Hematopoietic multipotent progenitor cell treated with erythropoietin and hydrocortisone succinate and interleukin-3 and kit ligand, for 6 days (in vitro differentiated cells): ENCODE measurements at regions not wholly inside any gene's neighbourhood (a gene's known extent, or its start where the extent isn't known, plus 50 kb on each side); places are given as distances from the start of the nearest gene placed in this dataset.
A peak's percentile ranks its signal among the peaks of the same experiment; 100 is the strongest.

Experiments used
- DNase-seq: peaks from one replicate; pipeline ENCODE4 v3.0.0-alpha.2; 2015

DNA sequence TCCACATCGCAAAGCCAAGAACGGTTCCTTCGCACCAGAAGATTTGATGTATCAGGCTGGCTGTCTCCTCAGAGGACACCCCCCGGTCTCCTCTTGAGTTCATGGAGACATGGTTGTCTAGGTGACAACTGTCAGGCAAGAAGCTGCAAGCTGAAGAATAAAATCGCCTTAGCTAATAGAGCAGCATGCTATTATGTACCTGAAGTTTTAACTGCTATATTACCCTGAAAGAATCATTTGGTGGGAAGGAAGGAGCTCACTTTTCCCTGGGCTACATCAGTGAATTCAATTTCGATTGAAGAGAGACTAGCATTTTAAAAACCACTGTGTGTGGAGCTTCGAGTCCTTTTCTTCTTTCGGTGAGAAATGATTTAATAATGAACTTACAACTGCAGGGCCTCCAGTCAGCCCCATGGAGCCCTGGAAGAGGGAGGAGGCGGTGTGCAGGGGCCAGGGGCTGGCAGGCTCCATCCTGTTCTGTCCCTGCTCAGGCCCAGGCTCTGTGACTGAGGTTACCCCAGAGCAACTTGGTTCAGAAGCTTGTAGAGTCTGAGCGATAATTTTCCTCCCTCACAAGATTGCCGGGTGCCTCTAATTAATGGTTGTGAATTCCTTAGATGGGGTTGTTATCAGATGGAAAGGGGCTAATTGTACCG, 191.3 kb downstream of the MID1IP1 start:
- no peak for DNase-seq

DNA sequence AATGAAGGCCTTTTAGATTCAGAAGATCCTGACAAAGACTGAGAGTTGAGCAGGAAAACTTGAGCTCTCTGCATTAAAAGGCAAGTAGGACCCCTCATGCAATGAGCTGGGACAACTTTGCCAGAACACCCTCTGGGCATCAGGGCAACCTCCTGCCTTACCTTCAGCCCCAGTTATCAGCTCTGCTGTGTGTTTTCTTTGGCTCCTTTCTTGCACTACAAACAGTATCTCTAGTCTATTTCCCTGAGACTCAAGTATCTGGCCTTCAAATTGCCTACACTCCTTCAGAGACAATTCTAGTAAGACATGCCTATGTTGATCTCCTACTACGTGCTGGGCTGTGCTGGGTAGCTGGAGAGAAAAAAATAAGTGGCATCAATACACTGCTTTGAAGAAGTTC, 192.2 kb downstream of the MID1IP1 start:
- no peak for DNase-seq

DNA sequence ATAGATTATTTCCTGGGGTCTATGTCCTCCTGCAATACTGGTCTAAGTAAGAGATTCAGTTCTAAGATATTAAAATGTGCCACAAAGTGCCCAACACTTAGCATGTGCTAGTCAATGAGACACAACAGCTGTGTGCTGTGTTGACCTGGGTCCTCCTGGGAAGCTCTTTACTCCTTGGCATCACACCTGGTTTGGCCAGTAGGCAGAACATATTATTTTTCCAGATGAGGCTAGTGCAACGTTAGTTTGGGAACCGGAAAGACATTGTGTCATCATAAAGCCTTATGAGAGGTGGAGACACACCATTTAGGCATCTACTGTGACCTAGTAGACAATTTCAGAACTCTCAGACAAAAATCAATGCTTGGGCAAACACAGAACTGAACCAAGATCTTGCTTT, 197.8 kb downstream of the MID1IP1 start:
- DNase-seq: no peak

DNA sequence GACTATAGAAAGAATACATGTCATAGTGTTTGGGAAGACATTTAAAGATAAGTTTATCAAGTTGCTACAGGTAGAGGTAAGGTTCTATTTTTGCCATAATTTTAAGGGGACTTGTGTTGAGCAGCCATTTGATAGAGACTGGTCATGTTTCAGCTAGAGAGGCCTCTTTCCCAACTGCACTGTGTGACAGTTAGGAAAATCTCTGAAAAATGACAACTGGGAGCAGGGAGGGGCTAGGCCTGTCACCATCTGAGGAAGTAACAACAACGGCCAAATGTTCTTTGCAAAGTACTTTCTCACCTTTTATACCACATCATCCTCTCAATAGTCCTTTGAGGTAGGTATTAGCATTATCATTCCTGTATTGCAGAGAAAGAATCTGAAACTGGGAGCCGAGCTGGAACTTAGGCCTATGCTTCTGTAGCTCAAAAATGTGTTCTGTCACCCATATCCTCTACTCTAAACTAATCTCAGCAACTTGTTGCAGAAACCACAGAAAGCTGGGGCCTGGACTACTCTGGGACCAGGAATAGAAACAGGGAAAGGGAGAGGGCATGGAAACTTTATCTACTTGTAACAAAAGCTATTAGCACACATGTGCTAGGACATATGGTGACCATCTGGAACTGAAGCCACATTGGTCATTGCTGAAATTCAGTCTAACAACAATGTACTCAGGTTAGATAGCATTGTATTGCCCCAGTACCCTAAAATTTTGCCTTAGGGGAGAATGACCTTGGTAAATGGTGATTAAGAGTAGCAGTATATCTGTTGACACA, 198.9 kb downstream of the MID1IP1 start:
- DNase-seq: no peak

DNA sequence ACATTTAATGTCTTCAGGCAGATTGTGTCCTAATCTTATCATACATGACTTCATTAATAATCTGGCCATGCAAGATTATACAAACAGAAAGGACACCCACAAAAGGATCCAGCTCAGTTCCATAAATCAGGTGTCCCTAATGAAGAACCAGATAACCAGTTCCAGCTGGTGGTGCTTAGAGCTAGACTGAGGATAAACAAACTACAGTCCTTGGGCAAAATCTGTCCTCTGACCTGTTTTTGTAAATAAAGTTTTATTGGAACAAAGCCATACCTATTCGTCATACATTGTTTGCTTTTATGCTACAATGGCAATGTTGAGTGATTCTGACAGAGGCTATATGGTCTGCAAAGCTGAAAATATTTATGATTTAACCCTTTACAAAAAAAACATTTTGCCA, 199.5 kb downstream of the MID1IP1 start:
- no peak for DNase-seq

DNA sequence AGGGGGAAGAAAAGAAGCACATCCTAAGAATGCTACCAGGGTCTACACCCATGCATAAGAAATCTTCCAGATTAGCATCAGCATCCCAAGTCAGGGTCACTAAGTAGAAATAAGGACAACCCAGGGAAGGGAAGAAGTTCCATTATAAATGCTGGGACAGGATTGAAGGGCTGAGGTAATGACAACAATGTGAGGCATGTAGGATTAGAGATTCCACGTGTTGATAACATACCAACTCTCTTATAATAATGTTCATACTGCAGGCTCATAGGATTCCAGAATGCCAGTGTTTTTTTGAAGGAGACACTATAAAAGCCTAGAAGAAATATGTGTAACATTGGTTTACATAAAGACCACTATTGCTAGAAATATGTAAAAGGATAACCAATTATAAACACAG, 201.2 kb downstream of the MID1IP1 start:
- no peak for DNase-seq

DNA sequence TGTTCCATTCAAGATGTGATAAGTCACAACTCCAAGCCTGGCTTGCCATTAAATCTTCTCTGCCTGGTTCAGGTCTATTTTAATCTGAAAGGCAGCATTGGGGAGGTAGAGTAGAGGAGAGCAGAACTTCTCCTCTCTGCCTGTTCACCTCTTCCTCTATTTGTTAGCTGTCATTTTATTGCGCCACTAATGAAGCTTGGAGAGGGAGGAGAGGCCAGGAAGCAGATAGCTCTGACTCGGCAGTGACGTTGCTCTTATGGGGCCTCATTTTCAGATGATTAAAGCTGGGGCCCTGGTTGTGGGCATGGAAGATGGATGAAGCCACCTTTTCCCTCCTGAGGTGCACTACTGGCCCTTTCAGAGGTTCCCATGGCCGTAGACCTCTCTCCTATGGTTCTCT, 207.3 kb downstream of the MID1IP1 start:
- peak; percentile 37 for DNase-seq

DNA sequence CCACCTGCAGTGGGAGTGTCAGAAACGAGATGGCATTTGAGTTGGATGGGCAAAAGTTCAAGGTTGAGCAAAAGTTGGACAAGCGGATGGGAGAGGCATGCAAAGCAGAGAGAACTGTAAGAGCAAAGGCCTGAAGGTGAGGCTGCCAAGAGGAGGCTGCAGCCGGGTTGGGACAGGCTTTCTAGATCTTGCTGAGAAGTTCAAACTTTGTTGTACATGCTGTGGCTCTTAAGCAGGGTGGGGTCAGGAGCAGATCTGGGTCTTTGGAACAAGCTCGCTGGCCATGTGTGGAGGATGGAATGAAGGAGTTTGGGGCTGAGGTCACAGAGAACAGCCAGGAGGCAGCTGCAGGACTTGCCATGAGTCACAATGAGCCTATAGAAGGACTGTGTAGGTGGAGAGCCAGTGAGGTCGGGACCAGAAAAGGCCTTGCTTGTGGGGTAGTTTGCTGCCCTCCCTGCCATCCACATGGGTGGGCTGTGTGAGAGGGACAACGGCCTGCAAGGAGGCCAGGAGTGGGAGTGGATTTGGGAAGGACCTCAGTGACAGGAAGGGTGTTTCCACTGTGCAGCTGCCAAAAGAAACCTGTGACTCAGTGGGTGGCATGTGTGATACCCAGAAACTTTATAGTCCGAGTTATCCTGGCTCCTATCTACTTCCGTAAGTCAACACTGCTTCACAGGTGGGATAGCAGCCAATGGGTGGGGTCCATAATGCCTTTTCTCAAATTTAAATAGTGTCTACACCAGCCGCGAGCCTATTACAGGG, 210.4 kb downstream of the MID1IP1 start:
- no peak for DNase-seq

DNA sequence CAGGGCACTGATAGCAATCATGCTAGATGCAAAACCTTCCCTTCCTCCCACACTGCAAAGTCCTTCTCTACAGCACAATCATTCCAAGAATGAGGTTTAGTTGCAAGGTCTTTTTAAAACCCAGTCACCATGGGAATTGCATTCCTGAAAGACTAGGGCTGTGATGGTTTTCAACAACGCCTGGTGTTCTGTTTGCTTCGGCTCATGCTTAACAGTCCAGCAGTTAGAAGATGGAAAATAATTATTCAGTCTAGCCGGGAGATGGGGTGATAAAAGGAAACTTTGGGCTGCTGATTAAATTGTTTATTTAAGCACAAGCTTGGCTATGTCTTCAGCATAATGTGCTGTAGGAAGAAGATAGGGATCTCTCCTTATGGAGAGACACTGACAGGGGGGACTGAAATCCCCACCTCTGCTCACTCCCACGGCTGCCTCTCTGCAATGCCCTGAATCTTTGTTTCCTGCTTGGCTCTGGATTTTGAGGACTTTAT, 211.4 kb downstream of the MID1IP1 start:
- DNase-seq: no peak

DNA sequence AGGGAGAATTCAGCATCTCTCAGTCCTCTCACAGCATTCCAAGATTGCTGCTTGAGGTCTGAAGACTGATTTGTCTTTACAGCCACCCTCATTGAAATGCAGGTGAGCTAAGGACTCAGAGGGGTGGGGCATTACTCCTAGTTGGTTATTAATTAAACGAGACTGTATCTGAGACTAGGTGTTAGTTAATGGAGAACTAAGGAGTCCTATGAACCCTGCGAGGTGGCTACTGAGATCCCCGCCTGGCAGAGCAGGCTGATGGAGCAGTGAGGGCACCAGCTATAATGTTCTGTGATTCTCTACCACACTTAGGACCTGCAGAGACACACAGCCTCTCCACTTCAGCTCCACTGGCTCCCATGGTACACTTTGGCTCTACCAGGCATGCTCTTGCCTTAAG, 215.3 kb downstream of the MID1IP1 start:
- no peak for DNase-seq

DNA sequence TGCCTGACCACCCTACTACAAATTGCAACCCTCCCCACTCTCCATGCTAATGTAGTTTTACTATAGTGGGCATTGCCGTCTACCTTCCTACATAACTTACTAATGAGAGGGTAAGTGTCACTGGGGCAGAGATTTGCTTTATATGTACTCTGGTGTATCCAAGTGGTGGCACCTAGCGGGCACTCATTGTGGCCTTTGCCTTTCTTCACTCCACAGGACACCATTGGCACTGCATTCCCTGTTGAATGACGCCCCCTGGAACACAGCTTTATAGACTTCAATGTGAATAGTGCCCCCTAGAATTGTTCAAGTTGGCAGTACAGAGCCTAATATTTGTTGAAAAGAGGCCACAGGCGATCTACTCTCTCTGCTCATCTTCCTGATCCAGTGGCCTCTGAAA, 215.8 kb downstream of the MID1IP1 start:
- DNase-seq: no peak

DNA sequence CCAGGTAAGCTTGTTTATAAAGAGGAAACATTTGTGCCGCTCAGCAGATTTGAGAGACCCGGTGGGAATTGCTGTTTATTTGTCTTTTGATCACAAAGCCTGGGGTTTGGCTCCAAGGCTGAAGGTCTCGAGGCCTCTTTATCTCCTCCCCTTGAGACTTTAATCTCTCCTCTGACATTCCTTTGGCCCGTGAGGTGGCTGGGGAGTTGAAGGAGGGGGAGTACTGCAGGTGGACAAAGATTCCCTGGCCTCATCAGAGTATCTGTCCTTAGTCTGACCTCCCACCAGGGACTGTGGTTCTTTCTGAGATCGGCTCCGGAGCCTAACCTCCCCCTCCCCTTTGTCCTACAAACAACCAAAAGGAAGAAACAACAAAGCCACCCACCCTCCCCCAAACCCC, 216.5 kb downstream of the MID1IP1 start:
- no peak for DNase-seq

DNA sequence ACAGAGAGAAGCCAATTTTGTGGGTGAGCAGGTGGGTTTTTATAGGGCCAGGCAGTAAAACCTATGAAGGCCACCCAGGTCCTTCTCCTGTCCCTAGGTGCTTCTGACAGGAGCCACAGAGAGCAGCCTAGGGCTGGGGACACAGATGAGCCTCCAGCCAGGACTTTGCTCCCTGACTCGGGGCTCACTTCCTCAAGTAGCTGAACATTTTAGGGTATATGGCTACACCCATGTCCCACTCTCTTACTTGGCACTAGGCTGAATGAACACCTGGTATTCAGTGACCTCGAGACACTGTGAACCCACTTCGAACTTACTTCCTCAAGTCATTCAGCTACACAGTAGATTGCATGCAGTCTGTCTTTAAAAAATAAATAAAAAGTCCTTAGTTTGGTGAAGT, 217.3 kb downstream of the MID1IP1 start:
- no peak for DNase-seq

DNA sequence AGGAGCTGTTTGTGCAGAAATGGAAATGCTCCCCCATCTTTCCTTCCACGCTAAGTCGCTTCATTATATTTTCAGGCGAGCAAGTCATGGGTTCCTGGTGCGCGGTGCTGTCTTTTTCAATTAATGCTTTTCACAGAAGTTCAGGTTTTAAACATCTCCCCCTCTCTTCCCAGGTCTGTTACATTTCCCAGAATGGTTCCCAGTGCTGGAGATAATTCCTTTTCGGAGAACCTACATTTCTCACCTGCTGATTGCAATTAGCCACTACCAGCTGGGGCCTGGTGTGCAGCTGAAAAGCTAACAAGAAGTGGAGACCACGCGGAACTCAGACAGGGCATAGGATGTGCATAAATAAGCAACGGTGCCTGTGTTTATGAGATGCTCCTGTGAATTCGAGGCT, 217.8 kb downstream of the MID1IP1 start:
- DNase-seq: no peak

DNA sequence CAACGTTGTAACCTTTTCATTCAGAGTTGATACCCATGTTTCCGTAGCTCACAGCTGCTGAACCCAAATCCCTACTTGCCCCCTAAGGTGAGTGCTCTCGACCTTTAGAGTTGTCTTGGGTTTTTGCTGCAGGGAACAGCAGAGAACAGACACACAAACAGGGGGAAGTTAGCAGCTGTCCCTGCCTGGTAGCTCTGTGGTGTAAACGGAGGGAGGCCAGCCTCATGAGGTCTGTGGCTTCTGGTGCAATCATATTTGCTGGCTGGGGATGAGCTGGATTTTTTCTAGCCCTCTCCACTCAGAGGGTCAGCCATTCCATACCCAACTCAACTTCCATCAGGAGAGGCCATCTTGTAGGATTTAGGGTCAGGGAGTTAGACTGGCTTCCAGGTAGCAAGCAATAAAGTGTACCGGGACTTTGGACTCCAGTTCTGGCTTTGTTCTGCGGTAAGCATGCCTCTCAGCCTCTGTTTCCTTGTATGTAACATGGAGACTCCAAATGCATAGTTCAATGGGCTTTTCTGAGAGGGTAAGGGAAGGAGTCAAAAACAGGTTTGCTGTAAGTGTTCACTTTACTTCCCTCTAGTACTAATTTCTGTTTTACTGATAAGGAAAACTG, 218.9 kb downstream of the MID1IP1 start:
- peak; percentile 6 for DNase-seq

DNA sequence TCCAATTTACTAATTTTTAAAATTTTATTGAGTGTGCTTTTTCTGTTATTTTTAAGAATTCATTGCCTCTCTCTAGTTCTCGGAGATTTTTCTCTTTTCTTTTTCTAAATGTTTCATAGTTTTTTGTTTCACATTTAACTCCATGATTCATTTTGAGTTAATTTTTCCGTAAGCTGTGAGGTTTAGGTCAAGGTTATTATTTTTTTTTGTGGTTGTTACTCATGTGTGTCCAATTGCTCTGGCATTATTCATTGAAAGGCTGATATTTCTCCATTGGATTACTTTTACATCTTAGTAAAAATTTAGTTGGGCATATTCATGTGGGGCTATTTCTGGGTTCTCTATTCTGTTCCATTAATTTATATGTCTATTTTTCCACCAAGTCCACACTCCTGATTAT, 220.8 kb downstream of the MID1IP1 start:
- no peak for DNase-seq

DNA sequence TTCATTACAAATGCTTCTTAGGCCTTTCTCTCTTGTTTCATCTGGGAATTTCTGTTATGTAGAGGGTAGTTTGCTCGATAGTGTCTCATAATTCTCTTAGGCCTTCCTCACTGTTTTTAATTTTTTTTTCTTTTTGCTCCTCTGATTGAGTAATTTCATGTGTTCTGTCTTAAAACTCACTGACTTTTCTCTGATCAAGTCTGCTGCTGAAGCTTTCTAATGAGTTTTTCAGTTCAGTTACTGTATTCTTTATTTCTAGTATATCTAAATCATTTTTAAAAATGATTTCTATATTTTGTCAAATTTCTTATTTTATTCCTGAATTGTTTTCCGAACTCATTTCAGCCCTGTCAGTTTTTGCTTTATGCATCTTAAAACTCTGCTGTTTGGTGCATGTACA, 228.0 kb downstream of the MID1IP1 start:
- DNase-seq: no peak

DNA sequence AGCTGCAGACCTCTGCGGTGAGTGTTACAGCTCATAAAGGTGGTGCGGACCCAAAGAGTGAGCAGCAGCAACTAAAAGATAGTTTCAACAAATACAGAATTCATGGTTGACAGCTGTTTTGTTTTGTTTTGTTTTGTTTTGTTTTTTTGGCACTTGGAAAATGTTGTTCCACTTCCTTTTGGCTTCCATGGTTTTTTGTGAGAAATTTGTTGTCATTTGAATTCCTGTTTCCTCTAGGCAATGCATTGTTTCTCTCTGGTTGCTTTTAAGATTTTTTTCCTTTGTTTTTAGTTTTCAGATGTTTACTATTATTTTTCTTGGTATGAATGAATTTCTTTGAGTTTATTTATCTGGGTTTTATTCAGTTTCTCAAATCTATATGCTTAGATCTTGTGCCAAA, 229.4 kb downstream of the MID1IP1 start:
- DNase-seq: no peak

DNA sequence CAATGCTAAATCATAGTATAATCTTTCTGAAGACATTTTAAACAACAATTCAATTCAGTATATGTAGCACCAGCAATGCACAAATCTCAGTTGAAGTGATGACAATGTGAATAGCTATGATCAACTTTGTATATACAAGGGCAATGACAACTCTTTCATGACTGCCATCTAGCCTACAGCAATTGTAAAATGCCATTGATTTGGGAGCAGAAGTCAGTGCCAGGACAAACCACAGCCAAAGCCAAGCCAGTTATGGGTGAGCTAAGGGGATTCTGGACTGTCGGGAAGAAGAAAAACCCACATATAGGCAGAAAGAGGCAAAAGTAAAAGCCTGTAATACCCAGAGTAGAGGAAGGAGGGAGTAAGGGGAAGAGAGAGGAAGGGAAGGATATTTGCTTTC, 238.6 kb downstream of the MID1IP1 start:
- DNase-seq: no peak

DNA sequence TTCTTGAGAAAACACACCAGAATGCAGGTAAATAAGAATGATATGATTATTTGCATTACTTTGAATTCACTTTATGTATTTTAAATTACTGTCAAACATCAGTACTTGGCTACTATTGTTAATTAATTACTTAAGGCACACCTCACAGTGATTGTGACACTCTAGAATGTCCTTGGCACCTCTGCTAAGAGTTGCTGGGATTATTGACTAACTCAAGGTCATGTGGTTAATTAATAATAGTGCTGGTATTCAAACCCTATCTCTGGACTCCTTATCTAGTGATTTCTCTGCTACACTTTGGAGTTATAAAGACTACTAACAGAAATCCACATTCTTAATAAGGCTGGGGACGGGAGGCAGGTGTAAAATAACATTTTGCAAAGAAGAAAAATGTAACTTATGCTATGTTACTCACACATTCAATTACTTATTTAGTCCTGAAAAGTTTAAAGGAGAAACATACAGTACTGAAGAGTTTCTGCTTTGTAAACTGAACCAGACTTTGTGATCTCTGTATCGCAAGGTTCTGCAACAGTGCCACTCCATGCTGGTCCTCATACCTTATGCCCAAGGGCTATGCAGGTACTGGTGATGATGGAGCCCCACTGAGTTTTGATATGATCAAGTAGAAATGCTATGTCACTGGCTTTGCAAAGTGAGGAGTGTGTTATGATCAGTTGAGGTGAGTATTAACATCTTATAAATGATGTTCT, 242.7 kb downstream of the MID1IP1 start:
- DNase-seq: no peak

DNA sequence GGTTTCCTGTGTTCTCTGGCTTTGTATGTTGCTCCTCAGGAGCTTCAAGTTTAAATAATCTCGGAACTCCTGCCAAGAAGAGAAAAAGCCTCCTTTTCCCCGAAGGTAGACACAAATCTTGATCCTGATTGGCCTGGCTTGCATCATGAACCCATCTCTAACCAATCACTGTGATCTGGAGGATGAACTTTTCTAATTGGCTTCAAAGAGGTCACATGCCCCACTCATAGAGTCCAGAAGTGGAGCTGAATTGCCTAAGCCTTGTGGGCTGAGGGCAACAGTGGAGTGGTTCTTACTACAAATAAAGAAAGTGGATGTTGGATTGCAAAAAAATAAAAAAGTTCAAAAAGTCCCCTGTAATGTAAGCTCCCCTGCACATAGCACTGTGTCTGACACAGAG, 245.9 kb downstream of the MID1IP1 start:
- no peak for DNase-seq

DNA sequence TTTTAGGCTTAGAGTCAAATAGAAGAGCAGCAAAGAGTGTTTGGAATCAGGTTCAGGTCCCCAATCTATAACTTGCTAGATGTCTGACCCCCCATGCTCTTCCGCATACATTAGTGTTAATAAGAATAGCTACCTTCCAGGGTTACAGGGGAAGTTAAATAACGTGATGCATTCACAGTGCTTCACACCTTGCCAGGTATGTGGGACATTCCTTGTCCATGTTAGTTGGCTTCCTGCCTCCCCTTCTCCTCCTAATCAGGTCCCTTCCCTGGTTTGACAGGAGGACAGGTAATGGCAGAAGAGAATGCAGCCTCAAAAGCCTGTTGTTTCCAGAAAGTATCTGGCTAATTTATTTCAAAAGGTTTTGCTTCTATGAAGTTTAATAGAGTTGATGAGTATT, 248.7 kb downstream of the MID1IP1 start:
- DNase-seq: no peak

DNA sequence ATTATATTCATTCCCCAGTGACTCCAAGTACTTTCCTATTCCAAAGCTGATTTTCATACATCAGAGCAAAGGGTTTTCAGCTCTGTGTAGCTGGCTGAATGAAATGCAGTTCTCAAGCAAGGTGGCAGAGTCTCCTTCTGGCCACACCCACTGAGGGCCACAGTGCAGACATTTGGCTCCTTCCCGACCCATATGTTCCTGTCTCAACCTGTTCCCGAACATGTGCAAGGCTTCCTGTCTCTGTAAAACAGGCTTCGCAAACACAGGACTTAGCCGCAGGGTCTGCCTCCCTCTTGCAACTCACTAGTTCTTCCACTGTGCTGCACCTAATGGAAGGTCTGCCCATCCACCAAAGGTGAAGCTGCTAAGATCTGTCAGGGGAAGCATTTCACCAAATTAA, 249.2 kb downstream of the MID1IP1 start:
- no peak for DNase-seq
